ENCODE measurements at regions not wholly inside any gene's neighbourhood (a gene's known extent, or its start where the extent isn't known, plus 50 kb on each side); places are given as distances from the start of the nearest gene placed in this dataset.

DNA sequence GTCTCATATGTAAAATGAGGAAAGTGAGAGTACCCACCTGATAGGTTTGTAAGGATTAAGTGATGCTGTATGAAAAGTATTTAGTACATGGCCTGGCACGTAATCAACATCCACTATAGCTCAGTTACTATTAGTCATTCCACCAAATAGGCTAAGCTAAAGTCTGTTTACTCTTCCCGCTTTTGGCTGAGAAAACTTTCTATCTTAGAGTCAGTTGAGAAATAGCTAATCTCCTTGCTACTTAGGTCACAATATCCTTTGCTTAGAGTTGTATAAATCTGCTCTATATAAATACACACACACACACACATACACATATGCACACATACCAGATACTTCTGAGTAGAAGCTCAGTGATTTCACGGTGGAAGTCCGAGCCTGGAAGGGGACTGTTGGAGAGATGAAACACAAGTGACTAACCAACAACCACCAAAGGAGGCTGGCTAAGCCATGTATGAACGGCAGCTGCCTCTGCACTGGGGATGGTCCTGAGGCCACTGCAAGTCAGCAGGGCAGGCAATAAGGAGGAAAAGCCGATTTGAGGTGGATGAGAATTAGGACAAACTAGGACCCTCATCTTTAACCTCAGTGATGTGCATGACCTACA, 104.6 kb upstream of the EPHA4 start:
- Histone ChIP-seq H4K20me1 (ENCODE audit: low read depth, low read length) (no peaks in the 10 kb centered on the region), H3K79me2 (ENCODE audit: insufficient read depth, low read length) (no peaks in the 10 kb centered on the region), H3K27ac (ENCODE audit: low read depth, low read length) (no peak overlapping the region), H3K36me3 (ENCODE audit: low read length) (no peaks in the 10 kb centered on the region), H3F3A (ENCODE audit: insufficient read depth) (no peaks in the 10 kb centered on the region), H3K4me3 (ENCODE audit: insufficient read depth, low read length, poor library complexity, severe bottlenecking) (no peak overlapping the region), H3K27me3 (ENCODE audit: low read length) (no peaks in the 10 kb centered on the region), H3K4me2 (ENCODE audit: low read depth, low read length, poor library complexity, severe bottlenecking) (no peak overlapping the region), H2AFZ (ENCODE audit: low read depth, low read length, severe bottlenecking) (no peak overlapping the region), H3K9ac (ENCODE audit: low read length) (no peak overlapping the region), H3K9me3 (ENCODE audit: insufficient read depth, low read length) (no peaks in the 10 kb centered on the region), H3K9me2 (replicated peaks; ENCODE audit: insufficient read depth, low read length) (no peaks in the 10 kb centered on the region)
- TF ChIP-seq CTCF (IDR thresholded peaks at IDR 0.05; ENCODE audit: insufficient read depth, low read length, poor library complexity, severe bottlenecking): no peak
- TF ChIP-seq EZH2phosphoT487 (conservative IDR thresholded peaks at IDR 0.05; ENCODE audit: low read length): no peak

DNA sequence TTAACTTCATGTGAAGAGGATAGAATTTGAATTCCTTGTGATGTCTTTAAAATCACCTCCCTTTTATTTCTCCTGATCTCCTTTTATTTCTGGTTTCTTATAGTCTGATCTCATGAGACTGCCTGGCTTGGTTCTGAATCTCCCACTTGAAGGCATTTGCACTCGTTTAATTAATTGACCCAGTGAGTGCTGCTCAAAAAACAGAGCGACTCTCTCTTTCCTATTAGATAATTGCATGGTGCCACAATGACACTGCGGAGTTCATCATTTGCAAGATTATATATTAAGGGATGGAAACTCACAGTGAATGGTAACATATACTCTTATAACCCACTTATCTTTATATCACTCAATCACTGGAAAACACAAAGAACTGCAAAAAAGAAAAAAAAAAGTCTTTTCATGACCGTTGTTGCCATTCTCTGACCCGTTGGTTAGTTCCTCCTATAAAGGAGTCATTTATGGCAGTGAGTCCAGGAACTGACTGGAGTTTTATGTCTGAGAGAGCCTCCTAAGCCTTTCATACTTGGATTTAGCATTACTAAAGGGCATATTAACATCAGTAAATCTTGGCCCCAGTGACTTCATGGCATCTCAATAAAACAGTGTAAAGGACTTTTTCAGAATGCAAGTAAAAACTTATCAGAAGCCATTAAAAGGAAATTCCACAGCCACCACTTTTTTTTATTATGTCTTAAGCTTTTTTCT, 103.3 kb upstream of the EPHA4 start:
- no peak overlapping the region for H3K4me3 ChIP-seq (ENCODE audit: insufficient read depth, low read length, poor library complexity, severe bottlenecking)
- H3K27me3 ChIP-seq (ENCODE audit: low read length): no peaks in the 10 kb centered on the region
- no peak overlapping the region for H3K4me2 ChIP-seq (ENCODE audit: low read depth, low read length, poor library complexity, severe bottlenecking)
- H4K20me1 ChIP-seq (ENCODE audit: low read depth, low read length): no peaks in the 10 kb centered on the region
- H3K9ac ChIP-seq (ENCODE audit: low read length): no peak overlapping the region
- no peak overlapping the region for H3K27ac ChIP-seq (ENCODE audit: low read depth, low read length)
- TF ChIP-seq CTCF (IDR thresholded peaks at IDR 0.05; ENCODE audit: insufficient read depth, low read length, poor library complexity, severe bottlenecking): no peak
- TF ChIP-seq EZH2phosphoT487 (conservative IDR thresholded peaks at IDR 0.05; ENCODE audit: low read length): no peak
- H2AFZ ChIP-seq (ENCODE audit: low read depth, low read length, severe bottlenecking): no peak overlapping the region
- H3K9me2 ChIP-seq (replicated peaks; ENCODE audit: insufficient read depth, low read length): no peaks in the 10 kb centered on the region
- no peaks in the 10 kb centered on the region for H3F3A ChIP-seq (ENCODE audit: insufficient read depth)
- H3K9me3 ChIP-seq (ENCODE audit: insufficient read depth, low read length): no peaks in the 10 kb centered on the region
- H3K79me2 ChIP-seq (ENCODE audit: insufficient read depth, low read length): no peaks in the 10 kb centered on the region
- no peaks in the 10 kb centered on the region for H3K36me3 ChIP-seq (ENCODE audit: low read length)

DNA sequence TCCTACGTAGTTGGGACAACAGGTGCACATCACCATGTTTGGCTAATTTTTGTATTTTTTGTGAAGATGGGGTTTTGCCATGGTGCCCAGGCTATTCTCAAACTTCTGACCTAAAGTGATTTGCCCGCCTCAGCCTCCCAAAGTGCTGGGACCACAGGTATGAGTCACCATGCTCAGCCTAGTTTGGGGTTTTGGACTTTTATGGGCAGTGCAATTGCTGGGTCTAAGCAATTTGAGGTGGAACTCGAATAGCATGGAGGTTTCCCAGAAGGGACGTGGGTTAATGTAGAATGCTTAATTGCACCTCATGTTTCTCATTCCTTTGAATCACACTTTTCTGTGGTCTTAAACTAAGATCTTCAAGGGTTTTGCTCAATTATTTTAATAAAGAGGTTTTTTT, 102.3 kb upstream of the EPHA4 start:
- H4K20me1 ChIP-seq (ENCODE audit: low read depth, low read length): no peaks in the 10 kb centered on the region
- H3K9ac ChIP-seq (ENCODE audit: low read length): no peak overlapping the region
- H3F3A ChIP-seq (ENCODE audit: insufficient read depth): no peaks in the 10 kb centered on the region
- H3K27ac ChIP-seq (ENCODE audit: low read depth, low read length): no peak overlapping the region
- H3K79me2 ChIP-seq (ENCODE audit: insufficient read depth, low read length): no peaks in the 10 kb centered on the region
- no peaks in the 10 kb centered on the region for H3K27me3 ChIP-seq (ENCODE audit: low read length)
- no peak overlapping the region for H2AFZ ChIP-seq (ENCODE audit: low read depth, low read length, severe bottlenecking)
- no peak overlapping the region for H3K4me3 ChIP-seq (ENCODE audit: insufficient read depth, low read length, poor library complexity, severe bottlenecking)
- TF ChIP-seq CTCF (IDR thresholded peaks at IDR 0.05; ENCODE audit: insufficient read depth, low read length, poor library complexity, severe bottlenecking): no peak
- no peak for TF ChIP-seq EZH2phosphoT487 (conservative IDR thresholded peaks at IDR 0.05; ENCODE audit: low read length)
- H3K4me2 ChIP-seq (ENCODE audit: low read depth, low read length, poor library complexity, severe bottlenecking): no peak overlapping the region
- no peaks in the 10 kb centered on the region for H3K36me3 ChIP-seq (ENCODE audit: low read length)
- H3K9me3 ChIP-seq (ENCODE audit: insufficient read depth, low read length): no peaks in the 10 kb centered on the region
- H3K9me2 ChIP-seq (replicated peaks; ENCODE audit: insufficient read depth, low read length): no peaks in the 10 kb centered on the region
